ENCODE measurements at regions not wholly inside any gene's neighbourhood (a gene's known extent, or its start where the extent isn't known, plus 50 kb on each side); places are given as distances from the start of the nearest gene placed in this dataset.

- no peak overlapping the region for H3K4me3 ChIP-seq
- no peaks in the 10 kb centered on the region for H3K27me3 ChIP-seq
- no peaks in the 10 kb centered on the region for H3K9me3 ChIP-seq
- no peak overlapping the region for H3K27ac ChIP-seq
- 44 to 60% methylated on average over 6 of the region's 6 CpGs for WGBS, 2 donors
- TF ChIP-seq, protein P1, sequence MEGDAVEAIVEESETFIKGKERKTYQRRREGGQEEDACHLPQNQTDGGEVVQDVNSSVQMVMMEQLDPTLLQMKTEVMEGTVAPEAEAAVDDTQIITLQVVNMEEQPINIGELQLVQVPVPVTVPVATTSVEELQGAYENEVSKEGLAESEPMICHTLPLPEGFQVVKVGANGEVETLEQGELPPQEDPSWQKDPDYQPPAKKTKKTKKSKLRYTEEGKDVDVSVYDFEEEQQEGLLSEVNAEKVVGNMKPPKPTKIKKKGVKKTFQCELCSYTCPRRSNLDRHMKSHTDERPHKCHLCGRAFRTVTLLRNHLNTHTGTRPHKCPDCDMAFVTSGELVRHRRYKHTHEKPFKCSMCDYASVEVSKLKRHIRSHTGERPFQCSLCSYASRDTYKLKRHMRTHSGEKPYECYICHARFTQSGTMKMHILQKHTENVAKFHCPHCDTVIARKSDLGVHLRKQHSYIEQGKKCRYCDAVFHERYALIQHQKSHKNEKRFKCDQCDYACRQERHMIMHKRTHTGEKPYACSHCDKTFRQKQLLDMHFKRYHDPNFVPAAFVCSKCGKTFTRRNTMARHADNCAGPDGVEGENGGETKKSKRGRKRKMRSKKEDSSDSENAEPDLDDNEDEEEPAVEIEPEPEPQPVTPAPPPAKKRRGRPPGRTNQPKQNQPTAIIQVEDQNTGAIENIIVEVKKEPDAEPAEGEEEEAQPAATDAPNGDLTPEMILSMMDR (IDR thresholded peaks at IDR 0.05), result no peak
- no peak for TF ChIP-seq POLR2A (IDR thresholded peaks at IDR 0.05)
- no peak for DNase-seq
- no peak for ATAC-seq
- no peaks in the 10 kb centered on the region for H3K36me3 ChIP-seq (replicated peaks in 1 of 2; ENCODE audit: insufficient read depth in 1 of 2, low read depth in 2 of 2)
- intact Hi-C loops (cut with DNase I), result no loop called here
- no peaks in the 10 kb centered on the region for H3K4me1 ChIP-seq
Measured at GRCh38 chr1:99570486-99571089, 75.3 kb upstream of the PALMD start.

- Histone ChIP-seq H3K27ac (no peak overlapping the region), H3K9me3 (no peaks in the 10 kb centered on the region), H3K4me3 (no peak overlapping the region), H3K27me3 (no peaks in the 10 kb centered on the region), H3K4me1 (no peaks in the 10 kb centered on the region), H3K36me3 (replicated peaks in 1 of 2; ENCODE audit: insufficient read depth in 1 of 2, low read depth in 2 of 2) (no peaks in the 10 kb centered on the region)
- no peak for DNase-seq
- ATAC-seq, result no peak
- whole genome bisulfite sequencing, 2 donors, result 32 to 33% methylated on average over 6 of the region's 6 CpGs
- intact Hi-C loops (cut with DNase I), result no loop called here
- TF ChIP-seq, protein P1 (IDR thresholded peaks at IDR 0.05), result no peak
- no peak for TF ChIP-seq POLR2A (IDR thresholded peaks at IDR 0.05)
Measured at GRCh38 chr1:99571092-99571734, 74.7 kb upstream of the PALMD start.

- Histone ChIP-seq H3K4me3 (no peak overlapping the region), H3K4me1 (no peaks in the 10 kb centered on the region), H3K36me3 (replicated peaks in 1 of 2; ENCODE audit: insufficient read depth in 1 of 2, low read depth in 2 of 2) (no peaks in the 10 kb centered on the region), H3K27me3 (no peaks in the 10 kb centered on the region), H3K27ac (no peak overlapping the region), H3K9me3 (no peaks in the 10 kb centered on the region)
- TF ChIP-seq, protein P1 (IDR thresholded peaks at IDR 0.05), result no peak
- TF ChIP-seq POLR2A (IDR thresholded peaks at IDR 0.05), result no peak
- WGBS, 2 donors, result 46 to 67% methylated on average over 3 of the region's 3 CpGs
- intact Hi-C loops (cut with DNase I), result no loop called here
- DNase-seq (no peak), ATAC-seq (no peak)
Measured at GRCh38 chr1:99573431-99574217, 72.3 kb upstream of the PALMD start.

GRCh38 chr1:99577313-99577712 is 68.6 kb upstream of the PALMD start:
- 46 to 51% methylated on average over 3 of the region's 3 CpGs for WGBS, 2 donors
- Histone ChIP-seq H3K4me1 (no peaks in the 10 kb centered on the region), H3K27ac (no peak overlapping the region), H3K36me3 (replicated peaks in 1 of 2; ENCODE audit: insufficient read depth in 1 of 2, low read depth in 2 of 2) (no peaks in the 10 kb centered on the region), H3K9me3 (no peaks in the 10 kb centered on the region), H3K27me3 (no peaks in the 10 kb centered on the region), H3K4me3 (no peak overlapping the region)
- intact Hi-C loops (cut with DNase I), result no loop called here
- ATAC-seq (no peak), DNase-seq (no peak)
- TF ChIP-seq, protein P1 (IDR thresholded peaks at IDR 0.05), result no peak
- no peak for TF ChIP-seq POLR2A (IDR thresholded peaks at IDR 0.05)
